ENCODE measurements at regions not wholly inside any gene's neighbourhood (a gene's known extent, or its start where the extent isn't known, plus 50 kb on each side); places are given as distances from the start of the nearest gene placed in this dataset.

DNA sequence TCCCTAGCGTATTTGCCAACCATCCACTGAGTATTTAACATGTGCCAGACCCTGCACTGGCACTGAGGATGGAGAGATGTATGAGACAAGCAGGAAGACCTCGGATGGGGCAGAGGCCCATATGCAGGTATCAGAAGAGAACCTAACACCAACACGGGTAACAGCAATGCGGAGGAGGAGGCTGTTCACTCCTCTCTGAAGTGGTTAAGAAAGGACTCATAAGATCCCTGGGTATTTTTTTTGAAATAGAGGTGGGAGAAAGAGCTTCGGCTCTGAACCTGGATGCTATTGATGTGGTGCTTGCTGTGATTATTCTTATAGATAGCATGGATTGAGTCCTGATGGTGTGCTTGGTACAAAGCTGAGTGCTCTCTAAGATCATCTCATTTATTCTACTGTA is 418.3 kb downstream of the LPIN1 start:
- 72 to 78% methylated on average over 5 of the region's 5 CpGs for WGBS, 2 donors
- TF ChIP-seq, protein P1, sequence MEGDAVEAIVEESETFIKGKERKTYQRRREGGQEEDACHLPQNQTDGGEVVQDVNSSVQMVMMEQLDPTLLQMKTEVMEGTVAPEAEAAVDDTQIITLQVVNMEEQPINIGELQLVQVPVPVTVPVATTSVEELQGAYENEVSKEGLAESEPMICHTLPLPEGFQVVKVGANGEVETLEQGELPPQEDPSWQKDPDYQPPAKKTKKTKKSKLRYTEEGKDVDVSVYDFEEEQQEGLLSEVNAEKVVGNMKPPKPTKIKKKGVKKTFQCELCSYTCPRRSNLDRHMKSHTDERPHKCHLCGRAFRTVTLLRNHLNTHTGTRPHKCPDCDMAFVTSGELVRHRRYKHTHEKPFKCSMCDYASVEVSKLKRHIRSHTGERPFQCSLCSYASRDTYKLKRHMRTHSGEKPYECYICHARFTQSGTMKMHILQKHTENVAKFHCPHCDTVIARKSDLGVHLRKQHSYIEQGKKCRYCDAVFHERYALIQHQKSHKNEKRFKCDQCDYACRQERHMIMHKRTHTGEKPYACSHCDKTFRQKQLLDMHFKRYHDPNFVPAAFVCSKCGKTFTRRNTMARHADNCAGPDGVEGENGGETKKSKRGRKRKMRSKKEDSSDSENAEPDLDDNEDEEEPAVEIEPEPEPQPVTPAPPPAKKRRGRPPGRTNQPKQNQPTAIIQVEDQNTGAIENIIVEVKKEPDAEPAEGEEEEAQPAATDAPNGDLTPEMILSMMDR (IDR thresholded peaks at IDR 0.05; ENCODE audit: control extremely low read depth, extremely low read depth), result no peak
- Histone ChIP-seq H3K4me1 (ENCODE audit: control insufficient read depth in 5 of 5, insufficient read depth in 5 of 5, low read length in 5 of 5) (peaks cover 6 to 17% (median 11%) of the 10 kb centered on the region in 5 donors), H3K9ac (ENCODE audit: insufficient read depth in 1 of 2, low read length in 2 of 2) (no peak overlapping the region), H3K4me3 (no peak overlapping the region), H3K9me3 (ENCODE audit: control insufficient read depth in 4 of 4, insufficient read depth in 3 of 4, low read length in 3 of 4) (no peaks in the 10 kb centered on the region), H3K27me3 (ENCODE audit: control insufficient read depth in 3 of 3, insufficient read depth in 3 of 3, low read length in 2 of 3) (no peaks in the 10 kb centered on the region), H3K36me3 (ENCODE audit: control insufficient read depth in 4 of 4, insufficient read depth in 4 of 4, low read length in 4 of 4) (no peaks in the 10 kb centered on the region), H3K27ac (ENCODE audit: low read depth in 1 of 2, low read length in 1 of 2) (no peak overlapping the region)
- DNase-seq, result no peak
- ATAC-seq (ENCODE audit: insufficient read depth, low FRiP score), result no peak

DNA sequence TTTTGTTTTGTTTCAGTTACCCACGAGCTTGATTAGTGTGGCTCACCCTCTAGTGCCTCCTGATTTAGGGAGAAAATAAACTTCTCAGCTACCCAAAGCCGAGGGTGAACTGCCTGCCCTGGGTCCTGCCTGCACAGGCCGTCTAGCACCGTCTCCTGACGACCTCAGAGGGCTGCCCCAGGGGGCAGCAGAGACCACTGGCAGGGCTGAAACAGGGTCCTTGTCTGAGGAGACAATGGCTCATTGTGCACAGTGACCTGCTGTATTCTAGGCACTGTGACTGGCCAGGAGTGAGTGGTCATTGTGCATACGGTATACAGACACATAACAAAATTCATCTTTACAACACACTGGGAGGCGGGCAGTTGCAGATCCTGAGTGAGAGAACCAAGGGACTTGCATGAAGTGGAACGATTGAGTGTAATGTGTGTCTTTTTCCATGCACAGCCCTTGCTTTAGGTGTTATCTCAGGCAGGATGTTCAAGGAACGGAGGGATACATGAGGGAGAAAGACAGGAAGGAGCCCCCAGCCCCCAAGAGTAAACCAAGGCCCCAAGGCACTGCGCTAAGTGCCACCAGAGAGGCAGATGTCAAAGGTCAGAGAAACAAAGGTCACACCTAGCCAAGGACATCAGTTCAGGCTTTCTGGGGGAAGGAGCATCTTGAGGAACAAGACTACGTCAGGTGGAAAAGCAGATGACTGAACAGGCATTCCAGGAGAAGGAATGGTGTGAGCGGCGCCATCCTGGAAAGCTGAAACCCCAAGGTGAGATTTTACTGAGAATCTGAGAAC is 421.3 kb downstream of the LPIN1 start:
- DNase-seq (peak; percentile 45 to 57 (median 54)), ATAC-seq (ENCODE audit: insufficient read depth, low FRiP score) (no peak)
- Histone ChIP-seq H3K27ac (ENCODE audit: low read depth in 1 of 2, low read length in 1 of 2) (no peak overlapping the region), H3K4me3 (no peak overlapping the region), H3K36me3 (ENCODE audit: control insufficient read depth in 4 of 4, insufficient read depth in 4 of 4, low read length in 4 of 4) (no peaks in the 10 kb centered on the region), H3K4me1 (ENCODE audit: control insufficient read depth in 5 of 5, insufficient read depth in 5 of 5, low read length in 5 of 5) (peaks cover 6 to 27% (median 16%) of the 10 kb centered on the region in 5 donors), H3K27me3 (ENCODE audit: control insufficient read depth in 3 of 3, insufficient read depth in 3 of 3, low read length in 2 of 3) (no peaks in the 10 kb centered on the region), H3K9ac (ENCODE audit: insufficient read depth in 1 of 2, low read length in 2 of 2) (no peak overlapping the region), H3K9me3 (ENCODE audit: control insufficient read depth in 4 of 4, insufficient read depth in 3 of 4, low read length in 3 of 4) (no peaks in the 10 kb centered on the region)
- TF ChIP-seq, protein P1 (IDR thresholded peaks at IDR 0.05; ENCODE audit: control extremely low read depth, extremely low read depth), result peak; percentile 20
- WGBS, 2 donors, result 72 to 74% methylated on average over 13 of the region's 13 CpGs

DNA sequence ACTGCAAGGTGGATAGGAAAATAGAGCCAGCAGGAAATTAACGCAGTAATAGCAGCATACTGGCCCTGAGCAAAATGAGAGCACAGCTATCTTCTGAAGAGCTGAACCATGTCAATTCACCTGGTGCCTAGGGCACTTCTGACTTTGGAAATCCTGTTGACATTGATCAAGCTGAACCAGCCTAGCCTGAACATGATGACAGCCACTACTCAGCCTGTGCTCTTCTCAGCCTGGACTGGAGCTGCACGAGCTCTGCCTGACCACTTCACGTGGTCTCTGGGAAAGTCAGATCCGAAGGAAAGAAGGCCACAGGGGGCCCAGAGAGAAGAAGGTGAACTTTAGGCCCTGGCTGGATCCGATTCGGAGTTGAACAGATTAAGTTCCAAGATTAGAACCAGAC is 421.9 kb downstream of the LPIN1 start:
- no peaks in the 10 kb centered on the region for H3K9me3 ChIP-seq (ENCODE audit: control insufficient read depth in 4 of 4, insufficient read depth in 3 of 4, low read length in 3 of 4)
- no peaks in the 10 kb centered on the region for H3K27me3 ChIP-seq (ENCODE audit: control insufficient read depth in 3 of 3, insufficient read depth in 3 of 3, low read length in 2 of 3)
- no peaks in the 10 kb centered on the region for H3K36me3 ChIP-seq (ENCODE audit: control insufficient read depth in 4 of 4, insufficient read depth in 4 of 4, low read length in 4 of 4)
- peak overlapping the region in 1 of 2 donors; percentile 54 for H3K27ac ChIP-seq (ENCODE audit: low read depth in 1 of 2, low read length in 1 of 2)
- DNase-seq, result no peak
- H3K9ac ChIP-seq (ENCODE audit: insufficient read depth in 1 of 2, low read length in 2 of 2), result no peak overlapping the region
- TF ChIP-seq, protein P1 (IDR thresholded peaks at IDR 0.05; ENCODE audit: control extremely low read depth, extremely low read depth), result no peak
- no peak for ATAC-seq (ENCODE audit: insufficient read depth, low FRiP score)
- H3K4me1 ChIP-seq (ENCODE audit: control insufficient read depth in 5 of 5, insufficient read depth in 5 of 5, low read length in 5 of 5), result peaks cover 6 to 27% (median 16%) of the 10 kb centered on the region in 5 donors
- 92 to 93% methylated on average over 6 of the region's 6 CpGs for WGBS, 2 donors
- H3K4me3 ChIP-seq, result no peak overlapping the region

All from lung (tissue), 11 donors.